ENCODE measurements at regions not wholly inside any gene's neighbourhood (a gene's known extent, or its start where the extent isn't known, plus 50 kb on each side); places are given as distances from the start of the nearest gene placed in this dataset.
"Not testable (repeated sequence)": the region's sequence is repeated elsewhere in the genome, so short reads cannot be mapped to it uniquely, and the experiment has no call there.

DNA sequence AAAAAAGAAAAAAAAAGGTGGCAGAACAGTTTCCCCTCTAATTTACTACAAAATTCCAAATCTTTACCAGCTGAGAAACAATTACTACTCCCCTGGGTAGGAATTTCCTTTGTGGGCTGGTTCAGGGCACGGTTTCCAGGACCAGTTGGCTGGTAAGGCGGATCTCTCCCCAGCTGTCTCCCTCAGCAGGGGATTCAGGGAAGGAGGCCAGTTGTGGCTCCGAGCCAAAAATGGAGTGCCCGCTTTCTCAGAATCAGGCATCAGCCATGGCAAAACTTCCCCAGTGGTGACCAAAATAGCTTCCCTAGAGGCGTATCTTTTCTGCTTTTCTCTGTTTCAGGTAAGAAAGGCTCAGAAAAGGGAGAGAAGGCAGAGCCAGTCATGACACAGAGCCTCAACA lies 91.2 kb downstream of the ZNF22 start:
- H3K27ac Mint-ChIP-seq: peak overlapping the region in 1 of 6 donors; percentile 59
- H3K36me3 Mint-ChIP-seq: peaks cover 0 to 4% (median 0%) of the 10 kb centered on the region in 3 donors
- no peak overlapping the region for H3K4me3 Mint-ChIP-seq
- H3K9me3 Mint-ChIP-seq: no peaks in the 10 kb centered on the region
- peaks cover 6 to 14% of the 10 kb centered on the region in 2 donors for H3K4me1 Mint-ChIP-seq
- no peak for DNase-seq
- H3K27me3 Mint-ChIP-seq (ENCODE audit: low read depth in 3 of 3): peaks cover 2 to 8% (median 6%) of the 10 kb centered on the region in 3 donors

DNA sequence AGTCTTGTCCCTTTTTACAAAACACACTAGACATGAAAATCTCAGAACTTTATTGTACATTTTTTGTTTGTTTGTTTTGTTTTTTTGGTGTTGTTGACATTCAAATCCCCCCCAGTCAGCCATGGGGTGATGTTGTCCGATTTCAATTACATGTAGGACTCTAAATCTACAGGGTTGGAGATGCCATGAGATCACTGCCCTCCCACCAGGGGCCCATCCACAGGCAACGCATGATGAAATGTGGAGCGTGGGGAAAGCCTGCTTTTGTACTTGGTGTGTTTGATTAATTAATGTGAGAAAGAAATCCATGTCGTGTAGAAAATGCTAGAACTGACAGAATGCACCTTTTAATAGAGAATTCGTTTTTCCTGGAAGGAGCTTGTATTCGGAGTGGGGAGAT lies 93.2 kb downstream of the ZNF22 start:
- Mint-ChIP-seq H3K27me3 (ENCODE audit: low read depth in 3 of 3) (peaks cover 2 to 13% (median 8%) of the 10 kb centered on the region in 3 donors), H3K36me3 (no peaks in the 10 kb centered on the region), H3K4me1 (peaks cover 6 to 14% of the 10 kb centered on the region in 2 donors)

DNA sequence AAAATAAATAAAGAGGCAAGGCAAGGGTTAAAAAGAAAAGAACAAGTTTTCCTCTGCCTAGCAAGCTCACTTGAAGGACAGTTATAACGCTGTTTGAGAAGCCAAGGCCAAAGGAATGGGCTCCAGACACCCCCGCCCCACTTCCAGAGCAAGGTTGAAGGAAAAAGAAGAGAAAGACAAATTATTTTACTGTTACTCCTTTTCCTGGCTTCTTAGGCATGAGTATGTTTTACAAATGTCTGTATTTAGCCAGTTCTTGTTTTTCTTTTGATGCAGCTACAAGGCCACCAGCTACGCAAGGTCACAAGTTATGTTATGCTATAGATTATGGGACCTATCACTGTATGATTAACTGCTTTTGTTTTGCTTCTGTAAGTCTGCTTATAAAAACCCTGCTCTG lies 94.6 kb downstream of the ZNF22 start:
- Mint-ChIP-seq H3K4me3 (no peak overlapping the region), H3K36me3 (no peaks in the 10 kb centered on the region), H3K9me3 (no peaks in the 10 kb centered on the region), H3K4me1 (peaks cover 6 to 14% of the 10 kb centered on the region in 2 donors), H3K27me3 (ENCODE audit: low read depth in 3 of 3) (peaks cover 2 to 16% (median 8%) of the 10 kb centered on the region in 3 donors), H3K27ac (no peak overlapping the region)
- DNase-seq: no peak

More for the DNA sequence above, 93.2 kb downstream of the ZNF22 start:
- no peaks in the 10 kb centered on the region for H3K9me3 Mint-ChIP-seq
- no peak for DNase-seq
- H3K4me3 Mint-ChIP-seq: no peak overlapping the region
- no peak overlapping the region for H3K27ac Mint-ChIP-seq

DNA sequence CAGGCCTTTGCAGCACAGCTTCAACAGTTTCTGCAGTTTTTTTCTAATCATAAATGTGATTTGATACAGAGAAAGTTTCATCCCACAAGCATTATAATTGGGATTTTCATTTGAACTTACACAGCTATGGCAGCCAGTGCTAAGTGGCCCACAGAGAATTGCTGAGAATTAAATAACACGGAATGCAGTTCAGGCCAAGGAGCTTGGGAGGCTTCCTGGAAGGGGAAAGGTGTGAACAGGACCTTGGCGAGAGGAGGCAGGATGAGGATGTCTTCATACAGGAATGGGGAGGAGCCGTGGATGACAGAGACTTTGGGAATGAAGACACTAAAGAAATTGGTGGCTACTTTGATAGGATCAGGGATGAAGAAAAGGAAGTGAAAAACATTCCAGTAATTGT lies 95.3 kb downstream of the ZNF22 start:
- no peak overlapping the region for H3K4me3 Mint-ChIP-seq
- H3K4me1 Mint-ChIP-seq: peaks cover 3 to 6% of the 10 kb centered on the region in 2 donors
- no peak overlapping the region for H3K27ac Mint-ChIP-seq
- H3K9me3 Mint-ChIP-seq: no peaks in the 10 kb centered on the region
- H3K36me3 Mint-ChIP-seq: no peaks in the 10 kb centered on the region
- no peak for DNase-seq
- H3K27me3 Mint-ChIP-seq (ENCODE audit: low read depth in 3 of 3): peaks cover 2 to 22% (median 8%) of the 10 kb centered on the region in 3 donors

DNA sequence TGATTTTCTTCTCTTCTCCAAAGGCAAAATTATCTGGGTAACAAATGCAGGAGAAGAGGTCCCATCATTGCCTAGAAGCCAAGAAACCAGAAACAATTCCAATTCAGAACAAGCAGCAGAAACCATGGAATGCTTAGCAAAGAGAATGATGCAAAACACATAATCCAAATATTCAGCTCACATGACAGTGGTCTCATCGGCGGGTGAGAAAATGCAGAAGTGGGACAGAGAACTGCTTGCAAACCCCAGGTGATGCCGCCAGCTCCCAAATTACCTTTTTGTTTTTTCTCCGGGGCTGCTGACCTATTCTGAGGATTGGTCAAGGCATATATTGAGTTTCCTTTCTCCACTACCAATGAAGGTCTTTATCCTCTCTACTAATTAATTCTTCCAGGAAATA lies 99.7 kb downstream of the ZNF22 start:
- H3K9me3 Mint-ChIP-seq: no peaks in the 10 kb centered on the region
- H3K4me1 Mint-ChIP-seq: no peaks in the 10 kb centered on the region
- peaks cover 0 to 19% (median 15%) of the 10 kb centered on the region in 3 donors for H3K27me3 Mint-ChIP-seq (ENCODE audit: low read depth in 3 of 3)
- no peaks in the 10 kb centered on the region for H3K36me3 Mint-ChIP-seq
- no peak for DNase-seq
- no peak overlapping the region for H3K4me3 Mint-ChIP-seq
- H3K27ac Mint-ChIP-seq: no peak overlapping the region

DNA sequence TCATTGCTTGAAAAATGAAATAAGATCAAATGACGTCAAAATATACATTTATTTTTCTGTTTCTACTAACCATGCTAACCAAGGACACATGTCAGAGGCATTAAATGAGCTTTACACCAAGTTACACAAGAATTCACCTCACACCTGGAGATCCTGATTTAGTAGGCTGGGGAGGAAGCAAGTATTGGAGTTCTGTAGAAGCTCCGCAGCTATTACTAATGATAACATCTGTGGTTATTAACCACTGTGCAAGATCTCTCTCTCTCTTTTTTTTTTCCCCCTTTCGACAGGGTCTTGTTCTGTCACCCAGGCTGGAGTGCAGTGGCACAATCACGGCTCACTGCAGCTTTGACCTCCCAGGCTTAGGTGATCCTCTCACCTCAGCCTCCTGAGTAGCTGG lies 104.0 kb downstream of the ZNF22 start:
- Mint-ChIP-seq H3K4me1 (no peaks in the 10 kb centered on the region), H3K27ac (no peak overlapping the region), H3K27me3 (ENCODE audit: low read depth in 3 of 3) (peaks cover 0 to 18% (median 10%) of the 10 kb centered on the region in 3 donors), H3K4me3 (no peak overlapping the region), H3K36me3 (no peaks in the 10 kb centered on the region), H3K9me3 (no peaks in the 10 kb centered on the region)
- no peak for DNase-seq

DNA sequence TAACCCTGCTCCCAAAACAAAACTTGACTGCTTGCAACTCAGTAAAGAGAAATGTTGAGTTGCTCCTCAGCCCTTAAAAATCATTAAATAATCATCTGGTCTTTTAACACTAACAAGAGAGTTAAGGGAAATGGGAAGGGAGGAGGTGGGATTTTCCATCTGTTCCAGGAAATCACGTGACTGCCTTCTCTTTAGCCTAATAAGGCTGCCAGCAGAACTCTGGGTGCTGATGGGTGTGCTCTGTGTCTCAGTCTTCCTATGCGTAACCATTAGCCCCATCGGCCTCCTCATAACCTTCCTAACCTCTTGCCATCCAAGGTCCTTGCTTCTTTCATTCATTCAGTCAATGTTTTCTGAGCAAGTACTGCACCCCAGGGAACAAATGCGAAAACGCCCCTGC lies 104.6 kb downstream of the ZNF22 start:
- H3K36me3 Mint-ChIP-seq, DNase-seq, H3K4me3 Mint-ChIP-seq, H3K9me3 Mint-ChIP-seq, H3K27ac Mint-ChIP-seq, H3K4me1 Mint-ChIP-seq: not testable (repeated sequence)
- peaks cover 0 to 17% (median 12%) of the 10 kb centered on the region in 3 donors for H3K27me3 Mint-ChIP-seq (ENCODE audit: low read depth in 3 of 3)

DNA sequence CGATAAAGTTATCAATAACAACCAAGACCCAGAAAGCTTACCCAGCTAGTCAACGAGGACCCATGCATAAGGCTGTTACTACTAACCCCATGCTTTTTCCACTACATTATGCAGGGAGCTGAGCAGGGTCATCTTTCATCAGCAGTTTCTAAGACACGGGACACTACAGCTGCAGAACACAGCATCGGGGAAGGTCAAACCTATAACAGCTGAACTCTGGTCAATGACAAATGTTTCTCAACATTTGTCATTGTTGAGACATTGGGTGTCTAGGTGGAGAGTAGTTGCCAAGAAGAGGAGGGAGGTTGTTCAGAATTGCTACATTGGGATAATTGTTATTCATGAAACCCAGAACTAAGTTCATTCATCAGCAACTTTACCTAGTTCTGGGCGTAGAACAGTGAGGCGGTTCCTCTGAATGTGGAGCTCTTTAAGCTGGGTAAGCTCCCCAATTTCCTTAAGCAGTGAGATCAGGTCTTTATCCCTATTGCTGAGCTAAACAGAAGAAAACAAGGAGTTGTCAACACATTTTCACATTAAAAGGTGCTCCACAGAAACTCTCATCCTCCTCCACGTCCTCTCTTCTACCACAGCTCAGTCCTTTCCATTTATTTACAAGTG lies 105.6 kb downstream of the ZNF22 start:
- Mint-ChIP-seq H3K4me1 (no peaks in the 10 kb centered on the region), H3K27me3 (ENCODE audit: low read depth in 3 of 3) (peaks cover 0 to 14% (median 12%) of the 10 kb centered on the region in 3 donors), H3K27ac (no peak overlapping the region), H3K9me3 (peaks cover 0 to 2% (median 0%) of the 10 kb centered on the region in 6 donors), H3K36me3 (no peaks in the 10 kb centered on the region), H3K4me3 (no peak overlapping the region)
- no peak for DNase-seq

DNA sequence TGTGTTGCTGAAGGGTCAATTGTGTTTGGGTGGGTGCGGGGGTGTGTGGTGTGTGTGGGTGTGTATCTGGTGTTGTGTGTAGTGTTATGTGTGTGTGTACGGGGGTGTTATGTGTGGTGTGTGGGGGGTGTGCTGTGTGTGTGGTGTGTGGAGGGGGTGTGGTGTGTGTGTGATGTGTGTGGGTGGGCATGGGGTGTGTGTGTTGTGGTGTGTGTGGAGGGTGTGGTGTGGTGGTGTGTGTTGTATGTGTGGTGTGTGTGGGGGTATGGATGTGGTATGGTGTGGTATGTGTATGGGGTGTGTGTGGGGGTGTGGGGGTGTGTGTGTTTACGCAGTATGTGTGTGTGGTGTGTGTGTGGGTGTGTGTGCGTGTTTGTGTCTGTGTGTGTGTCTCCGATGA lies 110.8 kb downstream of the ZNF22 start:
- no peak for DNase-seq
- H3K4me3 Mint-ChIP-seq: no peak overlapping the region
- no peaks in the 10 kb centered on the region for H3K36me3 Mint-ChIP-seq
- H3K4me1 Mint-ChIP-seq: no peaks in the 10 kb centered on the region
- H3K9me3 Mint-ChIP-seq: peaks cover 0 to 2% (median 0%) of the 10 kb centered on the region in 6 donors
- peaks cover 0 to 8% (median 7%) of the 10 kb centered on the region in 3 donors for H3K27me3 Mint-ChIP-seq (ENCODE audit: low read depth in 3 of 3)
- H3K27ac Mint-ChIP-seq: peak overlapping the region in 1 of 6 donors; percentile 11

DNA sequence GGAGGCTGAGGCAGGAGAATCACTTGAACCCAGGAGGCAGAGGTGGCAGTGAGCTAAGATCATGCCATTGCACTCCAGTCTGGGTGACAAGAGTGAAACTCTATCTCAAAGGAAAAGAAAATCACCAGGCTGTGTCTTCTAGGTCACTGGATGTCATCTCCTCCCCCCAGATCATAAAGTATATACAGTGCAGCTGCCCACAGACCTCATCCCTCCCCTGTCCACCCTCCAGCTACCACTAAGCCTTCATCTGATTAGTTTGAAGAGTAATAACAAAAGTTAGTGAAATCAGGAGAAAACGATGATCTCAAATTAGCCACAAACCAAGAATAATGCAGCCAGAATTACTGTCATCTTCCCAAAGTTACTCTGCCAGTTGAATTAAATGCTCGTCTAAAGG lies 117.2 kb downstream of the ZNF22 start:
- H3K4me3 Mint-ChIP-seq: peak overlapping the region in 1 of 5 donors; percentile 19
- H3K9me3 Mint-ChIP-seq: not testable (repeated sequence)

DNA sequence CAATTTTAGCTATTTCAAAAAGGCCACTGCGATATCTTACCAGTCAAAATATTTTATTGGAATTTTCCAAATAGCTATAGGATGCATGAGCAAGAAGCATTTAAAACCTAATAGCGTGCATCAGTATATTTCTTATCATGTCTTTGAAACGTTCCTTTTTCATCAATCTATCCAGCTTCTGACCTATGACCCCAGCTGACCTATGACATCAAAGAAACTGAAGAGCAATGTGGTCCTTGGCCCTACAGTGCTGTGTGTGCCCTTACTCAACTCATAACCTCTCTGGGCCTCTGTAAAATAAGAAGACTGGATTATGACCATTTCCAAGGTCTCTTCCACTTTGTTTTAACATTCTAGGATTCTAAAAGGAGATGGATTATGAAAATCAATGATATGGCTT lies 118.2 kb downstream of the ZNF22 start:
- DNase-seq: no peak
- H3K27me3 Mint-ChIP-seq (ENCODE audit: low read depth in 3 of 3): peaks cover 0 to 5% (median 2%) of the 10 kb centered on the region in 3 donors
- no peaks in the 10 kb centered on the region for H3K9me3 Mint-ChIP-seq
- no peaks in the 10 kb centered on the region for H3K36me3 Mint-ChIP-seq
- H3K4me1 Mint-ChIP-seq: peaks cover 9 to 12% of the 10 kb centered on the region in 2 donors
- no peak overlapping the region for H3K27ac Mint-ChIP-seq
- H3K4me3 Mint-ChIP-seq: no peak overlapping the region

More for the DNA sequence above, 117.2 kb downstream of the ZNF22 start:
- H3K36me3 Mint-ChIP-seq; DNase-seq; H3K27me3 Mint-ChIP-seq (ENCODE audit: low read depth in 3 of 3): not testable (repeated sequence)
- H3K27ac Mint-ChIP-seq: peak overlapping the region in 1 of 6 donors; percentile 4
- H3K4me1 Mint-ChIP-seq: peaks cover 9 to 12% of the 10 kb centered on the region in 2 donors

DNA sequence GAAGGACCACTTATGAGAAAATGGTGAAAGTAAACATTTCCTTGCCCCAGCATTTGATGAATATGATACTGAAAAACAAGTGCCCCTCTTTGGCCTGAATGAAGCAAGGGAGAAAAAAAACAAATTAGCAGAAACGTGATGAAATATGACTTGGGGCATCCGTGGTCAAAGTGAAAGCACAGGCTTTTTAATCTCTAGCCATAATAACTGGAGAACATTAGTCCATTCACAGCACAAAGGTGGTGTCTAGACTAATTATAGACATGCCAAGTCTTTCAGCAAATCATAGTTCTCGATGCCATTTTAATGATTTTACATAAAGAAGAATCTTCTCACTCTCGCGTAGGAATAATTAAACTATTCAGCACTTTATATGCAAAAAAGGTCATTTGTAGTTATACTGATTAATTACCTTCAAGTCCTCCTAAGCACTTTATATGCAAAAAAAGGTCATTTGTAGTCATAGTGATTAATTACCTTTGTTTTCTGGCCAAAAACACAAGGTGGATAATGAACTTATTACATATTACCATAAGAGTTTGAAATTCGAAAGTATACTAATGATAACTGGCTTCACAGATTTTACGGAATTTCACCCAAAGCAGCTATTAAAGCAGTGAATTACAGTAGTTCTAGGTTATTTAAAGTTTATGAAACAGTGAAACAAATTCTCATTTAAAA lies 121.6 kb downstream of the ZNF22 start:
- not testable (repeated sequence) for DNase-seq; H3K27ac Mint-ChIP-seq; H3K9me3 Mint-ChIP-seq; H3K27me3 Mint-ChIP-seq (ENCODE audit: low read depth in 3 of 3); H3K4me3 Mint-ChIP-seq; H3K36me3 Mint-ChIP-seq
- H3K4me1 Mint-ChIP-seq: peaks cover 9 to 12% of the 10 kb centered on the region in 2 donors

DNA sequence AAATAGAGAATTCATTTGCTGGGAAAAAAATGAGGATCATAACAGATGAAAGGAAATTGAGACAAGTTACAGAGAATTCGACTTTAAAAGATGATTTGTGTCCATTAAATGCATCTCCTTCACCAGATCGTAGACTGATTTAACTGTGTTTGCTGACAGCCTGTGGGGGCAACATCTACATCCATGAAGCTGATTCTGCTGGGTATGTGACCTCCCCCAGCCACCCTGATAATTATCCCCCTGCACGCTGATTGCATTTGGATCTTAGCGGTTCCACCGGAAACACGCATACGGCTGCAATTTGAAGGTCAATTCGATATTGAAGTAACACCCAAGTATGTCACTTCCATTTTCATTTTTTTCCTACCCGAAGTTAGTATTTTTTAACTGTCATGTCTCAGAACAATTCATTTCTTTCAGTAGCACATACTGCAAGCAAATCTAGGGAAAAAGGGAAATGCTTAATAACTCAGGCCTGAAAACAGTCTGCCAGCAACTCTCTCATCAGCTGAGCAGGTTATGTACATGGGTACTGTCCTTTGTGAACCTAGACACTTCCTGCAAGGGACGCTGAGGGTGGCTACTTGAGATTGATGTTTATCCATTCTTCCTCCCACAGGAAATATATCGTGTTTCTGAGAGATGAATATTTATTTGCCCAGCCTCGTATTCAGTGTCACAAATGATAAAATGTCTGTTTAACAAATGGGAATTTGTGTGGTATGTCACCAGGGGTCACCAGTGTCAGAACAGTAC lies 134.9 kb downstream of the ZNF22 start:
- Mint-ChIP-seq H3K4me3 (no peak overlapping the region), H3K36me3 (no peaks in the 10 kb centered on the region), H3K4me1 (peaks cover 4 to 8% of the 10 kb centered on the region in 2 donors), H3K27me3 (ENCODE audit: low read depth in 3 of 3) (peaks cover 0 to 5% (median 0%) of the 10 kb centered on the region in 3 donors), H3K27ac (no peak overlapping the region), H3K9me3 (no peaks in the 10 kb centered on the region)
- no peak for DNase-seq

DNA sequence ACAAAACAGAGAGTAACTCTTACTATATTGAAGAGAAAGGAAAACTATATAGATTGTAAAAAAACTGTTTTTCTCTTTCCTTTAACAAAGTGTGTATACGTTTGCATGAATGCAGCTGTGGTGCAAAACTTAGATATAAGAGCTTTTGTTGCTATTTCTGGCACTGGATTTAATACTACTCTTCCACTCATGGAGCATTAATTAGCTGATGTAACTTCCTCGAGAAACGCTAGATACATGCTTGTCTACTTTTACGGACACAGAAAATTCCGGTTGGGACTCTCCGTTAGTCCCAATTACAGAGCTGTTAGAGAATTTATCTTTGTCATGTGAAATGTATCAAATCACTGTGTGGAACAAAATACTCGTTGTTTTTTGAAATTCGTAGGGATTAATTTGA lies 135.5 kb downstream of the ZNF22 start:
- no peaks in the 10 kb centered on the region for H3K9me3 Mint-ChIP-seq
- H3K4me3 Mint-ChIP-seq: no peak overlapping the region
- DNase-seq: no peak
- peaks cover 4 to 8% of the 10 kb centered on the region in 2 donors for H3K4me1 Mint-ChIP-seq
- peaks cover 0 to 5% (median 0%) of the 10 kb centered on the region in 3 donors for H3K27me3 Mint-ChIP-seq (ENCODE audit: low read depth in 3 of 3)
- H3K36me3 Mint-ChIP-seq: no peaks in the 10 kb centered on the region
- H3K27ac Mint-ChIP-seq: no peak overlapping the region

Data from immature natural killer cell (primary cell).